GM21367 (cell line): ENCODE measurements at regions not wholly inside any gene's neighbourhood (a gene's known extent, or its start where the extent isn't known, plus 50 kb on each side); places are given as distances from the start of the nearest gene placed in this dataset.

Experiments
- ATAC-seq: cut with Tn5 transposase; IDR thresholded peaks from one replicate; pipeline ENCODE4 v1.9.1; 2021; ENCODE audit not compliant: unreplicated experiment

DNA sequence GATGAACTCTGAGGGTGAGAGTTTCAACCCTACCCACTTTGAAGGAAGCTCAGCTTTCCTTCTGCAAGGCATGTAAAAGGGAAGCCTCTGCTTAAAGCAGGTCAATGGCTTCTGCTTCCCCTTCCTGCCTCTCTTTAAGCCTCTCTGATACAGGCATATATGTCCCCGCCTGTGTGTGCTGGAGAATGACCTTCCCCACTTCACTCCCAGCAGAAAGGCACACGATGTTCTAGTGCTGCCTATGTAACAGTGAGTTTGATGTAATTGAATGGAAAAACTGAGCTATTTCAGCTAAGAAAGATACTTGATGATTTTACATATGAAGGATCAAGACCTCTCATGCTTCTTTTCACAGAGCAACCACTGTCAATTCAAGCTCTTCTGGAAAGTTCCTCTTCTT lies 632.2 kb downstream of the HACE1 start:
- ATAC-seq, result no peak

DNA sequence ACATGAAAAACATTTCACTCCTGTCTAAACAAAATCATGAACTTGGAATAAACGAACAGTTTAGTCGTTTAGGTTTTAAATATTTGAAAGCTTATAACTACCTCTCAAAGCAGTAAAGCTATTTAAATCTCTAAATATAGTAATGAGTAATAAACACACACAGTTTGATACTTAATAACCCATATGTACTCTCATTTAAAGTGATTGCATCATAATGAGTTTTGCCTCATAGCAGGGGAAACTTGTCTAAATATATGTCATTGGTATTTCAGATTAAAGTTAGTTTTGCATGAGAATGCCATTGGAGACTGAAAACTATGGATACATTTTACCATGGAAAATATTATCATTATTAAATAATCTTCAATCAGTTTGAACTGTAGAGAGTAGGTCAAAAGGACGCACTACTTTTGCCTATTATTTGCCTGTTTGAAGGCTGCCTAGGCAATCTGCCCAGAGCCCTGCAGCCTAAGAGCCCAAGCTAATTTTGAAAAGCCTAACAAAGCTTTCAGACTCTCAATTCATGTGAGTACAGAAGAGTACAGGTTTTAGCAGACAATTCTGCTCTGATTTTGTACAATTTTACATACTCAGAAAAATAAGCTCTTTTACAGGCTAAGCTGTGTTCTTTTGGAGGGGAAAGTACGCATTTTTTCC lies 632.8 kb downstream of the HACE1 start:
- ATAC-seq, result no peak

GRCh38 chr6:104218116-104218515 lies 641.6 kb downstream of the HACE1 start:
- no peak for ATAC-seq

GRCh38 chr6:104214901-104215300 lies 644.8 kb downstream of the HACE1 start:
- no peak for ATAC-seq

DNA sequence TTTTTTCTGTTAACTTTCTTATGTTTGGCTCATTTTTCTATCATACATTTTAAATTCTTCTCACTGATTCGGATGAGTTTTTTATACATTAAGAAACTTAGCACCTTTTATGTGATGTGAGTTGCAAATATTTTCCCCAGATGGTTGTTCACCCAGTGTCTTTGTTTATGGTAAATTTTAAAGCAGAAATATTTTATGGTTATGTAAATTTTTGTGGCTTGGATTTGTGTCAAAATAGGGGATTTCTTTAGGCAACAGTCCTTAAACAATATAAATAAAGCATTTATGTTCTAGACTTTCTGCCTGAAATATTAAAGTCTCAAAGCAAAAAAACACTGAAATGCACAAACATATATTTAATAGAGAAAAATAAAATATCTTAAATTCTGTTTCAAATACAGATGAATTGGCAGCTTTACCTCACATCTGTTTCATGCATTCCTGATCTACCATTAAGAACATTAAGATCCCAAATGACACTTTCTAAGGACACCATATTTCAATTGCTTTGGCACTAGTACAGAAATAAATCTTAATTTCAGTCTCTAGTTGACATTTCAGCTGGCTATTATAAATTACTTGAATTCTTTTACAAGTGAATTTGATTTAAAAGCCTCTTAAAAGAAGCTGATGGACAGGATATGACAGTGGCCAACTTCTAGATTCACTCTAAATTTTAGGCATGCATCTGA lies 646.6 kb downstream of the HACE1 start:
- no peak for ATAC-seq

DNA sequence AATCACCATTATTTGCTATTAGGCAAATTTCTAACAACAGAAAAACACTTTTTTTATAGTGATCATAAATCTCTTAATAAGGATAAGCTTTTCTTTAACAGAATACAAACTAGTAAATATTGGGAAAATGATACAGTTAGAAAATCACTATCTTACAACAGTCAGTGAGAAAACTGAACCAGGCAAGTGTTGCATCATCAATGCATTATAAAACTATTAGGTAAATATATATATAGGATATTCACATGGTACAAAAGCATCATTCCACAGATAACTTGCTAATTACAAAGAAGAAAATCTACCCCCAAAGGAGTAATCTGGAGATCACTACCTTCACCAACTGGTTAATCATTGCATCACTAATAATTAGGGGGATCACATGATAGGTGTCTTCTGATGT lies 652.1 kb downstream of the HACE1 start:
- ATAC-seq, result no peak

DNA sequence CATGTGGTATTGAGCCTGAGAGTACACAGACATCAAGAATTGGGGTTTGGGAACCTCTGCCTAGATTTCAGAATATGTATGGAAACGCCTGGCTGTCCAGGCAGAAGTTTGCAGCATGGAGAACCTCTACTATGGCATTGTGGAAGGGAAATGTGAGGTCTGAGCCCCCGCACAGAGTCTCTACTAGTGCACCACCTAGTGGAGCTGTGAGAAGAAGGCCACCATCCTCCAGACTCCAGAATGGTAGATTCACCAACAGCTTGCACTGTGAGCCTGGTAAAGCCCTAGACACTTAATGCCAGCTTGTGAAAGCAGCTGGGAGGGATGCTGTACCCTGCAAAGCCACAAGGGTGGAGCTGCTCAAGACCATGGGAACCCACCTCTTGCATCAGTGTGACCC lies 658.2 kb downstream of the HACE1 start:
- ATAC-seq, result no peak

DNA sequence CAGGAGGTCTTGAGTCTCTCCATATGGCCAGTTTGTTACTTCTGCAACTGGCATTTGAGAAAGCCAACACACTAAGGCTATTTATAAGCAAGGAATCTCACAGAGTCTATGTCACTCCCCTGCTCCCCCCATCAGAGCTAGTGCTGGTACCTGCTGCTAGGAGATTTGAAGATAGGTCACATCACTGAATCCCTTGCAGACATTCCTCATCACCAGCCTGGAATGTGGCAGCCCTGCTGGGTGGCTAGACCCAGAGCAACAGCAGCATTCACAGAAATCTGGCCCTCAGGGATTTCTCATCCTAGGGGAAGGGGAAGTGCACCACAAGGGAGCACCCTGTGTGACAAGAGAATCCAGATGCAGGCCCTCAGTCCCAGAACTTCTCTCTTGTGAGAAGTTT lies 672.1 kb downstream of the HACE1 start:
- no peak for ATAC-seq

DNA sequence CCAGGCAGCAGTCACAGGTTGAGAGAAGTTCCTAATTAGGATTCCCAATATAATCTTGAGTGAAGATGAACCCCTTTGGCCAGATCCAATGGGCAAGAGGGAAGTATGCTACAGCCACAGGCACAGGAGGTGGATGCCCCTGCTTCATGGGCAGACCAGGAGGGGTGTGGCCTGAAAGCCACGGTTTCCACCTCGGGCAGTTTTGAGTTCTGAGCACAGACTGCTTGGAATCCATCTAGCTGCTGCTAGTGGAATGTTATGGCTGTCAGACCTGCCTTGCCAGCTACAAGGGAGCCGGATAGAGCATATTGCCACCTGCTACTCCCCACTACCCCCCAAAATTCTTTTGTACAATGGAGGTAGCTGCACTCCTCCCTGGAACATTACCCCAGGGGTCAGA lies 672.9 kb downstream of the HACE1 start:
- no peak for ATAC-seq

DNA sequence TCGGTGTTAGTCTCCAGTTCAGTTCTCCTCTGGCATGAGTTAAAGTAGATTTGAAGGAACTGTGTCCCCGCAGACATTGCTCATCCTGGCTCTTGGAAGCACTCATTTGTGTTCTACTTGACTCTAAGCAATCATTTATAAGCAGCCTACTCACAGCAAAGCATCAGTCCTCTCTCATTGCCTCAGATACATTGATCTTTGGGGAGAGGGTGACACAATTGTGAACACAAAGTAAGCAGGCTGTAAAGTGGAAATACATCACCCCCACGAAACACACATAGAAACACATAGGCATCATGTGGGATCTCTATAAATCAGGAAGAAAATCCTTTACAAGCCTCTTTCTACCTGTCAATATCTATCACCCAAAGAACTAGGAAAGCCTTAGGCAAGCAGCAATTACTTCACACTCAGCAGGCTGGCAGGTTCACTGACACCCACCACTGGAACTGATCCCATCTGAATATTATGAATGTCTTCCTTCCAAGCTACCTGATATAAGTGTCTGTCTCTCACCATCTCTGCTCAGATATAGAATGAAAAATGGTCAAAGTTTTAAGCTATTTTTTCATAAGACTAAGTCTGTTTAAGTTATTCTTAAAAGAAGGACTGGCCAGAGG lies 675.8 kb downstream of the HACE1 start:
- ATAC-seq, result no peak

- ATAC-seq, result no peak
Observed at GRCh38 chr6:104182811-104183210, 676.9 kb downstream of the HACE1 start.

DNA sequence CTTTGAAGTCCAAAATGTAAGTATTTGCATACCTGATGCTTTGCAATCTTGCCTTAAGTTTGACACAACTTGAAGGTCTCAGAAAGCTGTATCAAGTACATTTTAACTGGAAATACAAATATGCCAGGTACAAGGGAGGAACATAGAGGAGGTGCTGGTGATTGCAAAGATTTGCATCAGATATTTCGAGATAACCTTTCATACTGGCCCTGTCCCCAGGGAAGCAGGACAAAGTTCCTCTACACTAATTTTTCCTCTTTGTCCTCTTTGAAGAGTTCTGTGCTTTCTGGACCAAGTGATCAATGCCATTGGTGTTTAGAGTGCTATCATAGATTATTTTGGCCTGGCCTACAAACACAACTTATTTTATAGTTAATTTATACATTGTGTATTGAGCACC lies 686.1 kb downstream of the HACE1 start:
- no peak for ATAC-seq

- ATAC-seq, result no peak
Observed at GRCh38 chr6:104170401-104170800, 689.3 kb downstream of the HACE1 start.

GRCh38 chr6:104166055-104166668 lies 693.6 kb downstream of the HACE1 start:
- ATAC-seq, result no peak

DNA sequence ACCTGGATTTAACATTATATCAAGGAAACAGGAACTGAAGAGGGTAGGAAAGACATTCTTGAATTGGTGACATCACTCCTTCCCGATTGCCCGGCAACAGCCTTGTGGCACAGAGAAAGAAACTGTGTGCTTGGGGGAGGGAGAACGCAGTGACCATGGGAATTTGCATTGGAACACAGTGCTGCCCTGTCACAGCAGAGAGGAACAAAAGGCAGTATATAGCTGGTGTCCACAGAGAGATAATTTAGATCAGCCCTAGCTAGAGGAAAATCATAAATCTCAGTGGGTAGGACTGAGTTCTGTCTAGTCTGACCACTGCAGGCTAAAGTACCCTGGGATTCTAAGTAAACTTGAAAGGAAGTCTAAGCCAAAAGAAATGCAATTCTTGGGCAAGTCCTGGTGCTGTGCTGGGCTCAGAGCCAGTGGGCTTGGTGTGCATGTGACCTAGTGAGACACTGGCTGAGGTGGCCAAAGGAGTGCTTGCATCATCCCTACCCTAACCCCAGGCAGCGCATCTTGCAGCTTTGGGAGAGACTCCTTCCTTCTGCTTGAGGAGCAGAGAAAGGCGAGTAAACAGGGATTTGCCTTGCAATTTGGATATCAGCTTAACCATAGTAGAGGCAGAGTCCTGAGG lies 697.6 kb downstream of the HACE1 start:
- no peak for ATAC-seq

- ATAC-seq, result no peak
Observed at GRCh38 chr6:104159045-104159618, 700.6 kb downstream of the HACE1 start.

DNA sequence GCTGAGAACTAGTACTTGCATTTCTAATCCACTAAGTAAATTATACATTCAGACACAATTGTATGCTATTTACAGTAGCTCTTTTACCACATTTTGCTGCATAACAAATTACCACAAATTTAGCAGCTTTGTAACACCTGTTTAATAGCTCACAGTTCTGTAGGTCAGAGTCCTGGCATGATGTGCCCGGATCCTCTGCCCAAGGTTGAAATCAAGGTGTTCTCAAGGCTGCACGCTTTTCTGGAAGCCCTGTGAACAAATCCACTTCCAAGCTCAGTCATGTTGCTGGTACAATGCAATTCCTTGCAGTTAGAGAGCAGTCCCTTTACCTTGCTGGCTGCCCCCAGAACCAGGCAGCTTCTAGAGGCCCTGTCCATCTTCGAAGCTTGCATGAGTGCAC lies 716.0 kb downstream of the HACE1 start:
- ATAC-seq, result no peak

DNA sequence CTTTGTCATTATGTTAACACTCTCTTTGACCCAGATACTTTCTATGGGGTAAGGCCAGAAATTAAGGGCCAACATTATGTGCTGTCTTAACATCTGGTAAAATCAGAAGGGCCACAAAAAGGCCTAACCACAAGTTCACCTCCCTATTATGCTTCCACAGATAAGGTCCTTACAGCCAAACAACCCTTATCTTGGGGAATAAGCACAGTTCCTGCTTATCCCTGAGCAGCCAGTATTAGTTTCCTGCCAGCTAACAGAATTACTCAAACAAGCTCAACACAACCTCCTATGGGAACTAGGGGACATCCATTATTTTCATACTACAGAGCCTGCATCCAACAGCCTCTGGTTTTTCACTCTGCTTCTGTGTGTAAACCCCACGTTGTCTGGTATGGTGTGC lies 724.8 kb downstream of the HACE1 start:
- no peak for ATAC-seq

DNA sequence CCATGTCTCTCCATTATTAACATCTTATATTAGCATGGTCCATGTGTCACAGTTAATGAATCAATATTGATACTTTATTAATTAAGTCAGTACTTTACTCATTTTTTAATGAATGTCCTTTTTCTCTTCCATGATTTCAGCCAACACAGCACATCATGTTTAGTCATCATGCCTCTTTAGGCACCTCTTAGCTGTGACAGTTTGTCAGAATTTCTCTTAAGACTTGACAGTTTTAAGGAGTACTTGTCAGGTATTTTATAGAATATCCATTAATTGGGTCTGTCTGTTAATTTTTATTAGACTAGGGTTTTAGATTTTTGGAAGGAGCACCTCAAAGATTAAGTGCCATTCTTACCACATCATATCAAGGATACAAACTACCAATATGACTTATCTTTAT lies 729.4 kb downstream of the HACE1 start:
- no peak for ATAC-seq

DNA sequence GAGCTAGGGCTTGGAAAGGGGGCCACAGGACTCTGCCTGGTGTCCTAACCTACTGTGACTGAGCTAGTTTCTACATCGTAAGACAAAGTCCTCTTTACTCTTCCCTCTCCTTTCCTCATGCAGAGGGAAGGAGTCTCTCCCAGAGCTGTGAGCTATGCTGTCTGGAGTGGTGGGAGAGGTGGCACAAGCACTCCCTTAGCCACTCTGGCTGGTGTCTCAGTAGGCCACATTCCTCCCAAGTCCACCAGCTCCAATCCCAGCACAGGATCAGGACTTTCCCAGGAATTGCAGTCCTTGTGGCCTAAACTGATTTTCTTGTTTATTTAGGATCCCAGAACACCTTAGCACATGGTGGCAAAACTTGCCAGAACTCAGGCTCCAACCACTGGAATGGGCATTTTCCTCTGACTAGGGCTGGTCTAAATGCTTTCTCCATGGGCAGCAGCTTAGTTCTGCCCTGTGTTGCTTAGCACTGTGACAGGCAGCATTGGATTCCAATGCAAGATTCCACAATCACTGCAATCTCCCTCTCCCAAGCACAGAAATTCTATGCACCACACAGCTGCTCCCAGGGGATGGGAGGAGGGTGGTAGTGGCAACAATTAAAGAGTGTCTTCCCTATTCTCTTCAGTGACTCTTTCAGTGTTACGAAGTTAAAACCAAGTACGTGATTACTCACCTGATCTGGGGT lies 733.3 kb downstream of the HACE1 start:
- ATAC-seq, result no peak

GRCh38 chr6:104123227-104123626 lies 736.5 kb downstream of the HACE1 start:
- ATAC-seq, result no peak
